ENCODE measurements at regions not wholly inside any gene's neighbourhood (a gene's known extent, or its start where the extent isn't known, plus 50 kb on each side); places are given as distances from the start of the nearest gene placed in this dataset.

- Histone ChIP-seq H3K36me3 (ENCODE audit: insufficient read depth, low read length) (no peaks in the 10 kb centered on the region), H3K4me3 (ENCODE audit: low read length, poor library complexity, severe bottlenecking) (no peak overlapping the region), H2AFZ (ENCODE audit: low read length) (no peak overlapping the region), H3K79me2 (ENCODE audit: insufficient read depth, low read length) (no peaks in the 10 kb centered on the region), H3K27me3 (ENCODE audit: insufficient read depth, low read length, poor library complexity, severe bottlenecking) (no peaks in the 10 kb centered on the region), H3K9ac (ENCODE audit: low read depth, low read length, poor library complexity, severe bottlenecking) (no peak overlapping the region), H3K4me1 (ENCODE audit: insufficient read depth, low read length, poor library complexity, severe bottlenecking) (no peaks in the 10 kb centered on the region), H3K4me2 (ENCODE audit: low read depth, low read length, poor library complexity, severe bottlenecking) (no peak overlapping the region), H3F3A (ENCODE audit: low read depth) (no peaks in the 10 kb centered on the region), H4K20me1 (ENCODE audit: insufficient read depth, low read length, poor library complexity, severe bottlenecking) (no peaks in the 10 kb centered on the region), H3K9me2 (replicated peaks; ENCODE audit: low read depth, low read length) (no peaks in the 10 kb centered on the region), H3K9me3 (ENCODE audit: insufficient read depth, low read depth, low read length) (no peaks in the 10 kb centered on the region)
- no peak for TF ChIP-seq EZH2phosphoT487 (IDR thresholded peaks at IDR 0.05; ENCODE audit: borderline replicate concordance)
- TF ChIP-seq CTCF (conservative IDR thresholded peaks at IDR 0.05; ENCODE audit: low read length), result no peak
Measured at GRCh38 chr5:174314261-174314660, 268.8 kb downstream of the NSG2 start.

- no peaks in the 10 kb centered on the region for H3K36me3 ChIP-seq (ENCODE audit: insufficient read depth, low read length)
- H4K20me1 ChIP-seq (ENCODE audit: insufficient read depth, low read length, poor library complexity, severe bottlenecking), result no peaks in the 10 kb centered on the region
- H3K9ac ChIP-seq (ENCODE audit: low read depth, low read length, poor library complexity, severe bottlenecking), result no peak overlapping the region
- H3K27me3 ChIP-seq (ENCODE audit: insufficient read depth, low read length, poor library complexity, severe bottlenecking), result no peaks in the 10 kb centered on the region
- no peaks in the 10 kb centered on the region for H3K9me3 ChIP-seq (ENCODE audit: insufficient read depth, low read depth, low read length)
- H2AFZ ChIP-seq (ENCODE audit: low read length), result no peak overlapping the region
- no peak overlapping the region for H3K4me3 ChIP-seq (ENCODE audit: low read length, poor library complexity, severe bottlenecking)
- no peaks in the 10 kb centered on the region for H3K4me1 ChIP-seq (ENCODE audit: insufficient read depth, low read length, poor library complexity, severe bottlenecking)
- H3F3A ChIP-seq (ENCODE audit: low read depth), result no peaks in the 10 kb centered on the region
- no peak overlapping the region for H3K4me2 ChIP-seq (ENCODE audit: low read depth, low read length, poor library complexity, severe bottlenecking)
- no peak for TF ChIP-seq EZH2phosphoT487 (IDR thresholded peaks at IDR 0.05; ENCODE audit: borderline replicate concordance)
- TF ChIP-seq CTCF (conservative IDR thresholded peaks at IDR 0.05; ENCODE audit: low read length), result no peak
- H3K9me2 ChIP-seq (replicated peaks; ENCODE audit: low read depth, low read length), result no peaks in the 10 kb centered on the region
- H3K79me2 ChIP-seq (ENCODE audit: insufficient read depth, low read length), result no peaks in the 10 kb centered on the region
Measured at GRCh38 chr5:174315471-174315870, 270.0 kb downstream of the NSG2 start.

- H3K9me2 ChIP-seq (replicated peaks; ENCODE audit: low read depth, low read length), result no peaks in the 10 kb centered on the region
- H3K4me2 ChIP-seq (ENCODE audit: low read depth, low read length, poor library complexity, severe bottlenecking), result no peak overlapping the region
- no peak for TF ChIP-seq CTCF (conservative IDR thresholded peaks at IDR 0.05; ENCODE audit: low read length)
- no peaks in the 10 kb centered on the region for H3K4me1 ChIP-seq (ENCODE audit: insufficient read depth, low read length, poor library complexity, severe bottlenecking)
- no peaks in the 10 kb centered on the region for H3K36me3 ChIP-seq (ENCODE audit: insufficient read depth, low read length)
- H3K79me2 ChIP-seq (ENCODE audit: insufficient read depth, low read length), result no peaks in the 10 kb centered on the region
- no peak overlapping the region for H3K9ac ChIP-seq (ENCODE audit: low read depth, low read length, poor library complexity, severe bottlenecking)
- no peaks in the 10 kb centered on the region for H3K27me3 ChIP-seq (ENCODE audit: insufficient read depth, low read length, poor library complexity, severe bottlenecking)
- H3K9me3 ChIP-seq (ENCODE audit: insufficient read depth, low read depth, low read length), result no peaks in the 10 kb centered on the region
- no peak overlapping the region for H2AFZ ChIP-seq (ENCODE audit: low read length)
- no peaks in the 10 kb centered on the region for H3F3A ChIP-seq (ENCODE audit: low read depth)
- H3K4me3 ChIP-seq (ENCODE audit: low read length, poor library complexity, severe bottlenecking), result no peak overlapping the region
- H4K20me1 ChIP-seq (ENCODE audit: insufficient read depth, low read length, poor library complexity, severe bottlenecking), result no peaks in the 10 kb centered on the region
Measured at GRCh38 chr5:174315871-174316270, 270.4 kb downstream of the NSG2 start.

All from Loucy (cell line).